Fibroblast of the conjunctiva (primary cell): ENCODE measurements at regions not wholly inside any gene's neighbourhood (a gene's known extent, or its start where the extent isn't known, plus 50 kb on each side); places are given as distances from the start of the nearest gene placed in this dataset.

ENCODE experiments used
- DNase-seq: peaks from one replicate; pipeline ENCODE4 v3.0.0-alpha.2; 2010; ENCODE audit warnings: low read depth

DNA sequence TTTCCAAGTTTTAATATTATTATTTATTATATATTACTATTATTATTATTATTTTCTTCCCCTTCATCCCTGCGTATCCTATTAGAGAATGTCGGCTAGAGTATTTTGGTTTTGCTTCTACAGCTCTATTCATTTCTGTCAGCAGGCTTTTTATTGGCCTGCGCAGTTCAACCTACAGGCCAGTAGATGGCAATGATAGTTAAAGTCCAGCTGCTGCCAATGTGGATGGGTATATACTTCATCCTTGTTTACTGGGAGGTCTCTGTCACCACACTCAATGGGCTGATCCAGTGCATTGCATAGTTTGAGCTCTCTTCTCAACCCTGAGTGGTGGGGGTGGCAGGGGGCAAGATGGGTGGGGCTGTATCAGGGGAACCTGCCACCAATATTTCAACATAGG is 799.8 kb downstream of the NSUN3 start:
- DNase-seq, result no peak

DNA sequence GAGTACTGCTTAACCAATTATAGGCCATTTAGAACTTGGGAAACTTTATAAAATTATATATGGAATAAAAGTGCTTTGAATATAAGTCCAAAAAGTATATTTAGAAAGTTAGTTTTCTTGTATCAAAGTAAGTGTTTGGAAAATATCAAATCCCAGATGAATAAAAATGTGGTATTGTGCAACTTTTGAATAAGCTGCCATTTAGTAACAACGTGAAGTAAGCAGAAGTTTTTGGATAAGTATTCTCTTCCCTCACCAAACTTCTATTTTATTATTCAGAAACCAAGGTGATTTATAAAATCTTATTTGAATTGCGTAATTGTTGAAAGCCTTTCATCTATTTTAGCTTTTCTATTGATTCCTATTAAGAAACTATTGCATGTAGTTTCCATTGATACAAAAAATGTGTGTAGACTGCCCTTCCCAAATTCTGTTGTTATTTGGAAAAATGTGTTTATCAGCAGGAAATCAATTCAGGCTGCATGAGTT is 806.2 kb downstream of the NSUN3 start:
- no peak for DNase-seq

DNA sequence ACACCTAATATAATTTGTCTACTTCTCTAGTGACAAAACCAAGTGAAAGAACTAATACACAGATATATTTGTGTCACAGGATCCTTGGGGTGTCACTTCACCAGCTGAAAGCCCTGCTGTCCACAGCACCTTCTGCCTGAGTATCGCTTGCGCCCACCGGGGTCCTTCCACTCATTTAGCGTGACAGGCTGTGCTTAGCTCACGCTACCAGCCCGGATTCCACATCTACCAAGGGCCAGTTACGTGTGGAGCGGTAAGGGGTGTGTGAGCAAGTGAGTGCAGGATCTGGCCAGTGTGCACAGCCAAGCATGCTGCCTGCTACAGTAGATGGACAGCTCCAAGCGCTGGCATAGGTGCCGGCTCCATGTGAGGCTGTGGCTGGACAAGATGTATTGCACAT is 810.9 kb downstream of the NSUN3 start:
- no peak for DNase-seq

DNA sequence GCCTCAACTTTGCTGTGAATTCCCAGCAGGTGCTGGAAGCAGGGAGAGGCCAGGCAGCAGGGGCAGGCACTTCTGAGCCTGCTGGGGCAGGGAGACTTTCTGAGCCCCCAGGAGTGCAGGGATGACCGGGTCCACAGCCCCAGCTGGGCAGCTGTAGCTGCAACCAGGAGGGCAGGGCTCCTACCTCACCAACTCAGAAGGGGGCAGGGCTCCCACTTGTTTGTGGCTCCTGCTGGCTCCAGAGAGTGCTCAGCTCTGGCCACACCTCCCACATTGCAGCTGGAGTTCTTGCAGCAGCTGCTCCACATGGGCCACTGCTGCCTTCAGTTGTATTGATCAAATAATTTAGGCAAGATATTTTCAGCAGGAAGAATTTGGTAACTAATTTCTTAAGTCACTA is 812.3 kb downstream of the NSUN3 start:
- no peak for DNase-seq

DNA sequence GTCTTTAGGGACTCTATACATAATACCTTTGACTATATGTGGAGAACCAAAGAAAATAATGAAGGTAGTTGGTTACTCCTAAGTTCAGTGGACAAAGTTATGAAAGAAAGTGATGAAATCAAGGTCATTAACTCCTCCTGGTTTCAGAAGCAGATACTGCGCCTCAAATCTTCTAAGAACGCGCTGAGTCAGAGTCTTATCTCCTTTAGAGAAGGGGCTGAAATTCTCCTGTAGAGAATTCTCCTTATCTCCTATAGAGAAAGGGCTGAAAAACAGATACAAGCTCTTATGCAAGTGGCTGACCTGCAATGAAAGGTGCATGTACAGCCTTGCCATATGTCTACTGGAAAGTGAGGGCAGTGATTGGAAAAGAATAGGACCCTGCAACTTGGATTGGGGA is 824.2 kb downstream of the NSUN3 start:
- DNase-seq, result no peak

DNA sequence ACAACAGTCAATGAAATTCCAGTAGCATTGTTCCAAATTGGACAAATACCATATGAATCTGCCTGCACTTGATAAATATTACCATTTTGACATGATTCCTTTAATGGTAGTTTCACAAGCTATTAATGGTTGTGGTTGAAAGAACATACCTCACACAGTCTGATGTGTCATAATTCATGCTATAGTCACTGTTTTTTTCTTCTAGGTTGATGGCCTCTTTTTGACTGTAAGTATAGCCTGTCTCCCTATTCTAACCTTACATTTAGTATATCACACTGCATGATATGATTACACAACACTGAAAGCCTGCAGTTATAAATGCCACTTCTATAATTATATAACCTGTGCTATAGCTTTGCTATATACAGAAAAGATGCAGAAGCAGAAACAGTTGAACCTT is 834.1 kb downstream of the NSUN3 start:
- DNase-seq, result no peak

DNA sequence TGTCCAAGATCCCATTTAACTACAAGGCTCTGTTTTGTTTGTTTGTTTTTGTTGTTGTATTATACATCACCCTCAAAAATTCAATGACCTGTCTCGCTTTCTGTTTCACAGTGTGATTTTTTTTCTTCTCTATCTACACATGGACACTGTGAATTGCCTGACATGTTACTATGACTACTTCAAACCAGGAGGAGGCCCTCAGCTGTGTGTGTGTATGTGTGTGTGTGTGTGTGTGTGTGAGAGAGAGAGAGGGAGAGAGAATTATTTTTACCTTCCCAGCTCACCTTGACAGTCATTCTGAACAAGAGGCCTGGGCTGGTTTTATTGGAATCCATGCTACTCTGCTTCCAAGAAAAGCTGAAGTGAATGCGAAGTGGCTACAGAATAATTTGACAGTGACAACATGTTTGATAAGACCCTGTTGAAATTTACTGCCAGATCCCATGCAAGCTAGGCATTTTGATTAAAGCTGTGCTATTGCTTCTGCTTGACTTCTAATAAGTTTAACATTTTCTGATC is 841.4 kb downstream of the NSUN3 start:
- DNase-seq, result no peak

DNA sequence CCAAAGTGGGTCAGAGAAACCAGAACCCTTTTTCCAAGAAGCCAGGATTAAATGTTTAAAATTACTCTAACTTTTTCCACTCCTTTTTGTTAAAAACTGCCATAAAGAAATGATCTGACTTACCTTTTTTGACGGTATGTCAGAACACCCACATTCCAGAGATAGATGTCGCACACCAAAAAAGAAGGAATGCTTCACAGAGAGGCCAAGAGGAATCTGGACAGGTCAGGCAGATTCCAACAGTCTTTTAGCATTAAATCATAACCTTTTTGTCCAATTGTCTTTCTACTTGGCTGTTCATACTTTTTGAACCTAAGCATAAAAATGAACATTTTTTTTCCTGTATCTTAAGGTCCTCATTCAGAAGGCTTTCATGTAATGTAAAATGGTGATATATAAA is 846.9 kb downstream of the NSUN3 start:
- no peak for DNase-seq

DNA sequence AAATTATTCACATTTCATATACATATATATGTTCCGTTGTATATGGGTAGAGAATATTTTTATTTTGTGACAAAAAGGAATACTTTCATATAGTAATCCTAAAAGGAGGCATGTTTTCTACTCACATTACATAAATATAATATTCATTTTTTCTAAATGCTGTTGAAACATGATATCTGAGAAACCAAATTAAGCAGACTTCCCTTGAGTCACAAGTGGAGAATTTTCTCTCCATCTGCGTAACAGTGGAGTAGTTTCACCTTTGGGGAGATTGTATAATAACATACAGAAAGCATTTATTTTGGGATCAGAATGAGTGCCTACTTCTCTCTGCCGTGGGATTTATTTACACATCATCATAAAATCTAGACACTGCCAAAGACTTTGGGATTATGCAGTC is 849.8 kb downstream of the NSUN3 start:
- DNase-seq, result no peak

DNA sequence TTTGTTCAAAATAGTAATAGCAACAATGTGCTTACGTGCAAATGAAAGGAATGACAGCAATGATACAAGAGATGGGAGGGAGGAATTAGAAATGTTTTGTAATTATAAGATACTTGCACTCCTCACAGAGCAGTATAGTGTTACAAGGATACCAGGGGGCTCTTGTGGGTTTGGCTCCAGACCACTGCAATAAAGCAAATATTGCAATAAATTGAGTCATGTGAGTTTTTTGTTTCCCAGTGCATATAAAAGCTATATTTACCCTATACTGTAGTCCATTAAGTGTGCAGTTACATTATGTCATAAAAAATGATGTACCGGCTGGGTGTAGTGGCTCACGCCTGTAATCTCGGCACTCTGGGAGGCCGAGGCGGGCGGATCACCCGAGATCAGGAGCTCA is 864.3 kb downstream of the NSUN3 start:
- no peak for DNase-seq

DNA sequence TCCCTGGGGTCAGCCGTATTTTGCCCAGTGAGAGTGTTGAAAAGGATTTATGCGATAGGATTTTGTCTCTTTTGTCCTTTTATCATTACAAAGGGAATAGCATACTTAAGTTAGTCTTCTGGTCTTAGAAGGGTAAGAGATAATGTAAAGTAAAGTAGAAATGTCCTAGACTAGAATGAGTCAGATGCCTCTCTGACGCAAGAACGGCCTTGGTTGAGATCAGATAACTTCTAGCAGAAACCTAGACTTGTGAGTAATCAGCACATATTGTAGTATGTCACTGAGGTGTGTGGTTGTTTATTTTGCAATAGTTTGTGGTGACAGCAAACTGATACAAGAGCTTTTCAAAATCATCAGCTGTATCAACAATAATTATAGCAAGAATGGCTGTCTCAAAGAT is 866.1 kb downstream of the NSUN3 start:
- DNase-seq, result peak; percentile 14

DNA sequence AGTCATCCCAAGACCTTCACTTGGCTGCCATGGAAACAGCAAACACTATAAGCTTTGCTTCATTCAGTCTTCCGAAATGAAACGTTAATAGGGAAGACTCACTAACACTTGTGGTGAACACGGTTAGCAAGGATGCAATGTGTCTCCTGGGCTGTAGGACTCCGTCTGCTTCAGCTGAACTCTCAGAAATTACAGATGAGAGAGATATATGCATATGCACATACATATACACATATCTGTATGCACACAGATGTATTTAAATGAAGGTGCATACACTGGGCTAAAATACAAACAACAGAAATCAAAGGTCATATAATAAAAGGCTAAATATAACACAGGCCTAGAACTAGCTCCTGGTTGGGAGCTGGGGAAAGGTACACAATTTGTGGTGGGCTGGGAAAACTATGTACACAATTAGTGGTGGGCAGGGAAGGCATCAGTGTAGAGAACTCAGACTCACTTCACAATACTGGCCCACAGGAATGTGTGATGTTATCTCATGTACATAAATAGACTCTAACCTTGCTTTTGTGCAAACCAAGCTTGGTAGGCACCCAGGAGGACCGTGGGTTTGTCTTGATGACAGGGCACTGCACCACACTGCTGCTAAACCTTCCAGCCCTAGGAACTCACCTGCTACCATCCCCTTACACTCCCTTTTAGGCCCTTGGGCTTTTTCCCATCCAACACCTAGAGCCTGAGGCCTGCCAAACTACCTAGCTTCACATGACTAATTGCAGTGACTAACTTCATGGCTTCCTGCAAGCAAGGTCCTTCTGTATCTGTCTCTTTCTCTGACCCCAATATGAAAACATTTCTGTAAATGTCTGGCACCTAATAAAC is 873.1 kb downstream of the NSUN3 start:
- no peak for DNase-seq

DNA sequence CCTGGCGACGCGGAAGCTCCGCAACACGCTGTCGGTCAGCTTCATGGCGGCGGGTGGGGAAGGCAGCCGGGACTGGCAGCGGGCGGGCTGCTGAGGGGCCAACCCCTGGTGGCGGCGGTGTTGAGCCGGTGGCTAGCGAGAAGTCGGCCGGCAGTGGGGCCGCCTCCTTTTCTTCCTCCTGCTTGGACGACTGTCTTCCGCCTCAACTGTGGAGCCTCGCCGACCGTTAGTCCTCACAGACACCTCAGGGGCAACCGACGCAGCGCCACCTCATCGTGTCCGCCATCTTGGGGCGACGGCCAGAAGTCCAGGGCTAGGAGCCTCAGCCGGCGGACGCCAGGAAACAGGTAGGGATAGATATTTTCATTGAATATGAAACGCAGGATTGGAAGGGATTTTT is 875.1 kb downstream of the NSUN3 start:
- DNase-seq, result no peak

DNA sequence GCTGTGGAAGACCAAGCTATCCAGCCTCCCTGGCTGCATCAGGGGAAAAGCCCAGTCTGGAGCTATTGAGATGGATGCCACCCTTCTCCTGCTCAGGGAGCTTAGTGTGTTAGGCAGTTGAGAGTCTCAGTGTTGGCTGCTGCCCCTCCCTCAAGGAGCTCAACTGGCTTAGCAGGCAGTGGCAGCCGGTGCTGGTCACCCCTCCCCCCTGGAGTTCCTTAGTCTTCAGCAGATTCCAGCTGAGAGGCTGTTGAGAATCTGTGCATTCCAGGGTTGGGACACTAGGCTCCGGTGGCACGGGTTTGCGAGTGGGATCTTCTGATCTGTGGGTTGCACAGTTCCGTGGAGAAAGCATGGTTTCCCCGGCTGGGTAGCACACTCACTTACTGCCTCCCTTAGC is 883.8 kb downstream of the NSUN3 start:
- DNase-seq, result no peak

DNA sequence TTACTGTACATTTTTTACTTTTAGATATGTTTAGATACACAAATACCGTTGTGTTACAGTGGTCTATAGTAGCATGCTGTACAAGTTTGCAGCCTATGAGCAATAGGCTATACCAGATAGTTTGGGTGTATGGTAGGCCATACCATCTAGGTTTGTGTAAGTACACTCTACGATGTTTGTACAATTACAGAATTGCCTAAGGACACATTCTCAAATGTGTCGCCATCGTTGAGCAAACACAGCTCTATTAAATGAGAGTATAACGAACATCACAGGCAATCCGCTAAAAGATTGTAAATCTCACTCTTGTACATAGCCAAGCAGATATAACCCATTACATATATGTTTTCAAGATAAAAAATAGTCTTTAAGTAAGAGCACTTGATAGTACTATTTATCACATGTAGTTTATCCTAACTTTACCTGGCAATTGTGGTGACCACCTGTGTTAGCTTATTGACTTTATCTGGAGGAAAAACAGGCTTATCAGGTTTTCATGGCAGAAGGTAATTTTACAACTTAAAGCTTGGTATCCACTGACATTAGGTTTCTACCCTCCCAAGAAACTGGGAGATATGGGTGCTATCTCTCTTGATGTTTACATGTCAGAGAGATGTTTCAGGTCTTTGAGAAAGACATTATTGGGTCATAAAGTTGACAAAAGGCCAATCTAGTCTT is 898.7 kb downstream of the NSUN3 start:
- DNase-seq, result no peak

DNA sequence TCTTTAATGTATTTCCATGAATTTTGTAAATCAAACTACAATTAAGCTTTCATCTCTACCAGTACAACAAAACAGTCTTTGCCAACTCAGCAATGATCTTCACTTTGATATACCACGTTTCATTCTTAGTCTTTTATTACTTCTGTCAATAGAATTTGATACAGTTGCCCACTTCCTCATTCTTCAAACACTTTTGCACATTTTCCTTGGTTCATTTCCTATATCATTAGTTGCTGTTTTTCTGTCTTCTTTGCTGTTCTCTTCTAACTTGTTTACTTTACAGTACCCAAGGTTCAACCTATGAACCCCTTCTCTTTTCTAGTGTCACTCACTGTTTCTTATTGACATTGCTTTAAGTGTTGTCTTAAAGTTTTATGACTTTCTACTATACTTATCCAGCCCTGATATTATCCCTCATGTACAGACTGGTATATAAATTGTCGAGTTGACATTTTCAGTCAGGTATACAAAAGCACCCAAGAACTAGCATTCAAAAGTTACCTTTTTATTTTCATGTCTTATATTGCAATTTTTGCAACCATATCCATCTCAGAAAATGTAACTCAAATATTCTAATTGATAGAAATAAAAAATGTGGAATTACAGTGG is 903.1 kb downstream of the NSUN3 start:
- no peak for DNase-seq

DNA sequence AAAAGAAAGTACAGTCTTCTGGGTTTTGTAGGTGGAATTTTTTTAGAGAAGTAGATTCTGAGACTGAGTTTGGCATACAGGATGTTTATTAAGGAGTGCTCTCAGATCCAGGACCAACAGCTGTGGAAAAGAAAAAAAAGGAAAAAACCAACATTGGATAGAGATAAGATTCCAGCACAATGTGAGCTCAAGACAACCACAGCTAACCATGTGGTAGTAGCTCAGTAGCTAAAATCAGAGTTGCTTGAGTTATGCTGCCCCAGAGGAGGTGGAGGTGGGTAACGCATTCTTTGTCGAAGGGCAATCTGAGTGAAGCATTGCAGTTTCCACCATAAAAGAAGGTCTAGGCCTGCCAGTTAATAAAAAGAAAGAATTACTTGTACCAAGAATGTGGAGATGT is 904.3 kb downstream of the NSUN3 start:
- DNase-seq, result no peak

DNA sequence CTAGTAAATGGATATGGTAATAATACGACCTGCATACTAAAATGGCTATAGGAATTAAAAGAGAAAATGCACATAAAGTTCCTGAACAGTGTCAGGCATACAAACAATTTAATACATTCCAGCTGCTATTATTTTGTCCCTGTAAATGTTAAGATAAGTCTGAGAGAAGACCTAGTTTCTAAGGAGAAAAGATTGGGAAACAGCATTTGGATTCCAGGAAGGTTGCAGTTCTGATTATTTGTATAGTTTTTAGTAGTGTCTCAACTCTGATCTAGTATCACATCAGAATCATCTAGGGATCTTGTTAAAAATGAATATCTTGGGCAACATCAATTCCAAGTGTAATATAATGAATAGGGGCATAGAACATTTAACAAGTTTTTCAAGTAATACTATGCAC is 905.7 kb downstream of the NSUN3 start:
- DNase-seq, result no peak

DNA sequence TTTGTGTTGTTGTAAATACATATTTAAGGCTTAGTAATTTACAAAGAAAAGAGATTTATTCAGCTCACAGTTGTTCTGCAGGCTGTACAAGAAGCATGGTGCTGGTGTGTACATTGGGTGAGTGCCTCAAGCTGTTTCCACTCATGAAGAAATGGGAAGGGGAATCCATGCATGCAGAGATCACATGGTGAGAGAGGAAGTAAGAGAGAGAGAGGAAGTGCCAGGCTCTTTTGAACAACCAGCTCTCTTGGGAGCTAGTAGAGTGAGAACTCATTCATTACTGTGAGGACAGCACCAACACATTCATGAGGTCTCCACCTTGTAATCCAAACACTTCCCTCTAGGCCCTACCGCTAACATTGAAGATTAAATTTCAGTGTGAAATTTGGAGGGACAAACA is 909.2 kb downstream of the NSUN3 start:
- DNase-seq, result no peak

DNA sequence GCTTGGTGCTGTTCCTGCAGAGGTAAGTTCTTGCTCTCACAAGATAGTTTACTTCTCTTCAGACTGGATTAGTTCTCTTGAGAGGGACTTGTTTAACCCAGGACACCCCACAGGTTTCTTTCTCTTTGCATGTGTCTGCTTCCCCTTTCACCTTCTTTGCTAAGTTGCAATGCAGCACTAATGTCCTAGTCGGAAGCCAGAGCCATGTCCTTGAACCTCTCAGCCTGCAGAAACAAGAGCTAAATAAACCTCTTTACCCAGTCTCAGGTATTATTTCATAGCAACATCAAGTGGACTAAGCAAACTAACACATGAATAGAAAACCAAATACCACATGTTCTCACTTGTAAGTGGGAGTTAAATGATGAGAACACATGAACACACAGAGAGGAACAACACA is 915.2 kb downstream of the NSUN3 start:
- no peak for DNase-seq

DNA sequence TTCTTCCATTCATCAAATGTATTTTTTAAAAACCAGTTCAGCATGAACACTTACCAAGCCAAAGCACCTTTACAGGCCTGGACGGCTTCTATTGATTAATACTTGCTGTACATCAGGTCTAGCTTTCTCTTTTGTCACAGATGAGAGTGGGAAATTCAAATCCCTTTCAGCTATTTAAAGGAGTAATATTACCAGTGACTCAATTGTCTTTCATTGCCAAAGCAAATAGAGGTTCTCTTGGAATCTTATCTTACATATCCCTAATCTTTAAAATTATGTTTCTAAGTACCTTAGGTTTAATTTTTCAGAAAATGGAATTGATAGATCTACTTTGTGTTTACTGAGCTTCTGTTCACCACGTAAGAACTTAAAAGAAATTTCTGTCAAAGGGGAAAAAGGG is 922.9 kb downstream of the NSUN3 start:
- no peak for DNase-seq

DNA sequence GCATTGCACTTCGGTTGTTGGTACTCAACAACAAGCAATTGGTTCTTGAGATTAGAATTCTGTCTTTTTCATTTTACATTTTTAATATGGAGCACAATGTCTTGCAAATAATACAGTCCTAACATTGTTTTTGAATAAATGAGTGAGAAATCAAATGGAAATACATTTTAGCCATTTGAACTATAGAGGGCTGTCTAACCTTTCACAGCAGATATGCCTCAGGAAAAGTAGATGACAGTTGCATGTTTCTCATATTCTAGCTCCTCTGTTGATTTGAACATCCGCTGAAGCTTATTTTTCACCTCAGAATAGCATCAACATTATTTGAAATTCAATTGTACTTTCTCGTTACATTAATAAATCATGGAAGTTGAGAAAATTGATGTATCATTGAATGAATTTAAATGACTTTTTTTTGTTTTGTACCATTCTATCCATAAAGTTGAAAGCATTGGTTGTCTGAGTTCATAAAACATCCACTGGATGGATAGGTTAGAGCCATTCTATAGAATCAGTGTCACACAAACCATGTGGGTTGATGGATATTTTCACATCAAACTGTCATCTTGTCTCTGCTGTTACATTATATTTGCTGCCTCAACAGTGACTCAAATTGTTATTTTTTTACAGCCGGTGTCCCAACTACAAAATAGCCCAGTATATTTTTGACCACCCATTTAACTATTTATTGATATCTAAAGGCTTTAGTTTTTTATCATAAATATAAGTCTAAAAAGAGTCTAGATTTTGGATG is 928.3 kb downstream of the NSUN3 start:
- no peak for DNase-seq
